Sigmoid colon (tissue), 4 donors: ENCODE measurements at regions not wholly inside any gene's neighbourhood (a gene's known extent, or its start where the extent isn't known, plus 50 kb on each side); places are given as distances from the start of the nearest gene placed in this dataset.

Experiments
- POLR2AphosphoS5 ChIP-seq, 4 donors: sonication (generic); formaldehyde crosslinking; IDR thresholded peaks; one replicate each; pipeline ENCODE4 v1.6.1; 2017; ENCODE audit warnings: antibody characterized with exemption in 4 of 4
- TF ChIP-seq, protein P1 (sequence below), 4 experiments: fragments of 450-650 bp in 3 of 4; fragments of 200-600 bp in 1 of 4; IDR thresholded peaks; one replicate each; pipeline ENCODE4 v1.5.1; 2016 to 2019; ENCODE audit warnings: antibody characterized with exemption in 4 of 4, mild to moderate bottlenecking in 3 of 4, moderate library complexity in 2 of 4

GRCh38 chr2:128836559-128837100 is 518.0 kb upstream of the HS6ST1 start:
- TF ChIP-seq, protein P1, sequence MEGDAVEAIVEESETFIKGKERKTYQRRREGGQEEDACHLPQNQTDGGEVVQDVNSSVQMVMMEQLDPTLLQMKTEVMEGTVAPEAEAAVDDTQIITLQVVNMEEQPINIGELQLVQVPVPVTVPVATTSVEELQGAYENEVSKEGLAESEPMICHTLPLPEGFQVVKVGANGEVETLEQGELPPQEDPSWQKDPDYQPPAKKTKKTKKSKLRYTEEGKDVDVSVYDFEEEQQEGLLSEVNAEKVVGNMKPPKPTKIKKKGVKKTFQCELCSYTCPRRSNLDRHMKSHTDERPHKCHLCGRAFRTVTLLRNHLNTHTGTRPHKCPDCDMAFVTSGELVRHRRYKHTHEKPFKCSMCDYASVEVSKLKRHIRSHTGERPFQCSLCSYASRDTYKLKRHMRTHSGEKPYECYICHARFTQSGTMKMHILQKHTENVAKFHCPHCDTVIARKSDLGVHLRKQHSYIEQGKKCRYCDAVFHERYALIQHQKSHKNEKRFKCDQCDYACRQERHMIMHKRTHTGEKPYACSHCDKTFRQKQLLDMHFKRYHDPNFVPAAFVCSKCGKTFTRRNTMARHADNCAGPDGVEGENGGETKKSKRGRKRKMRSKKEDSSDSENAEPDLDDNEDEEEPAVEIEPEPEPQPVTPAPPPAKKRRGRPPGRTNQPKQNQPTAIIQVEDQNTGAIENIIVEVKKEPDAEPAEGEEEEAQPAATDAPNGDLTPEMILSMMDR (IDR thresholded peaks at IDR 0.05) = no peak
- no peak for TF ChIP-seq POLR2AphosphoS5 (IDR thresholded peaks at IDR 0.05)
